NCI-H1092 treated with DMSO at 0.1 percent for 48 hours (cell line): ENCODE measurements at regions not wholly inside any gene's neighbourhood (a gene's known extent, or its start where the extent isn't known, plus 50 kb on each side); places are given as distances from the start of the nearest gene placed in this dataset.

ENCODE experiments used
- DNase-seq: peaks from one replicate; lab custom pipeline; 2025; lab: John Stamatoyannopoulos, UW

- DNase-seq, result no peak
Measured at GRCh38 chr17:79396696-79397095, 214.2 kb downstream of the RBFOX3 start.

GRCh38 chr17:79395545-79395944, 215.3 kb downstream of the RBFOX3 start:
- no peak for DNase-seq

GRCh38 chr17:79395066-79395465, 215.8 kb downstream of the RBFOX3 start:
- DNase-seq, result no peak

DNA sequence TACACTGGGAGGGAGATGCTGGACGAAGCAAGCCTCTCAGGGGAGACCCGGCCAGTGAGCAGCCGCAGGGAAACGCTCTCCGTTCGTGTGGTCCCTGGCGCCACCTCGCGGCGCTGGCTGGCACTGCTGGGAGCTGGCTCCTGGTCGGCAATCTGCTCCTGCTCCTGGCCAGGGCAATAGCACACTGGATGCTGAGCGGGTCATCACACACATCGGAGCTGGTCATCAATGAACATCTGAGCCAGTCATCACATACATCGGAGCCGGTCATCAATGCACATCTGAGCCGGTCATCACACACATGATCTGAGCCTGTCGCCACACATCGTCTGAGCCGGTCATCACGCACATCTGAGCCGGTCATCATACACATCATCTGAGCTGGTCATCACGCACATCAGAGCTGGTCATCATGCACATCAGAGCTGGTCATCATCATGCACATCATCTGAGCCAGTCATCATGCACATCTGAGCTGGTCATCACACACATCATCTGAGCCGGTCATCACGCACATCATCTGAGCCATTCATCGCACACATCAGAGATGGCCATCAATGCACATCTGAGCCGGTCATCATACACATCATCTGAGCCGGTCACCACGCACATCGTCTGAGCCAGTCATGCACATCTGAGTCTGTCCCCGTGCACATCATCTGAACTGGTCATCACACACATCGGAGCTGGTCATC, 217.3 kb downstream of the RBFOX3 start:
- peak; percentile 62 for DNase-seq

DNA sequence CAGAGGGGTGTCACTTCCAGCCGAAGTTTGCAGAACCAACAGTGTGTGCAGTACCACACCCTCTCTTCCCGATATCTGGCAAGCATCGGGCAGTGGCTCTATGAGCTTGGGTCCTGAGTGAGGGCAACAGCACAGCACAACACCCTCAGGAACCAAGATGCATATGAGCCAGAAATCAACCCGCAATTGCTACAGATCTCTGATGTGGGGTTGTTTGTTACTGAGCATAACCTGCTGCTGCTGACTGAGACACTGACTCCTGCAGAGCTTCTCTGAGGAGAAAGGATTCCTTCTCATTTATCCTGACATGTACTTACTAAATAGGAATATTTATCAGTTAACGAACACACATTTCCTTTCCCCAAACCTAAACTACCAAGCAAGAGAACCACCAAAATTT, 218.3 kb downstream of the RBFOX3 start:
- no peak for DNase-seq

DNA sequence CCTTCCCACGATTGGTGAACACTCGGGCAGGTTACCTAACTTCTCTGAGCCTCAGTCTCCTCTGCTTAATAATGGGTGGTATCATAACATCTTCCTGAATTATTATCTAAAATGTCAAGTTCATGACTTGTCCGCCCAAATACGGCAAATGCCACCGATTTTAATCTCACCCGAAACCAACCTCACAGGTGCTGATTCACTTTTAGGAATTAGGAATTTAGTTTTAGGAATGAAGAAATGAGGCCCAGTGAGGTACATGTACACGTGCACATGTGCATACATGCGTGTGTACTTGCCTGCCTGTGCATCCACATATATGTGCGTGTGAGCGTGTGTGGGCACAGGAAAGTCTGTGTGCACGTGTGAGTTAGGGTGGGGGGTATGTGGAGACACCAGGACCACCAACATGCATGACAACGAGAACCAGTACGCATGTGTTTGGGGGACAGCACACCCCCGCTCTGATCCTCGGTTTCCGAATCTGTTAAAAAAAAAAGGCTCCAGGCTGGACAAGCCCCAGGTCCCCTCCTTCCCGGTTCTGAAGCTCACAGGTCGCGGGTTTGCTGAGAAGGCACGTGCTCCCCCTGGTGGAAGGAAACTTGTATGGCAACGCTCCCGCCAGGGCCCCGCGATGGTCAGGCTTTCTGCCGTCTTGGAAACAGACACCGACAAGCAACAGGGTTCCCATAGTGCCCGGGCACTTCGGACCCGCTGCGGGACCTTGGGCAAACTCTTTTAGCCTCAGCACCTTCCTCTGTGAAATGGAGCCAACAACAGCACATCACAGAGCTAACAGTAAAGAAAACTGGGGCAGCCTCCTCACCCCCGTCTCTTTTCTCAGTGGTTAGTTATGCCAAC, 219.2 kb downstream of the RBFOX3 start:
- DNase-seq, result peak; percentile 67

DNA sequence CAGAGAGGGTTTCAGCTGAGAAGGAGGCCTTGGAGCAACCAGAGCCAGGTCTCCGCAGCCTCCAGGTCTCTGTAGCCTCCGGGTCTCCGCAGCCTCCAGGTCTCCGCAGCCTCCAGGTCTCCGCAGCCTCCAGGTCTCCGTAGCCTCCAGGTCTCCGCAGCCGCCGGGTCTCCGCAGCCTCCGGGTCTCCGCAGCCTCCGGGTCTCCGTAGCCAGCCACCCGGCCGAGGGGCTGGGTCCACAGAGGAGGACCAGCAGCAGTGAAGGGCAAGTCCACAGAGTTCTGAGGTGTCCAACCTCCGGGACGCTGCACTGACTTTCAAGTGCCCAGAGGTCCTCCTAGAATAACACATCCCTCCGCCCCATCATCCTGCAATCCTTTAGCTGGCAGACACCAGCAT, 221.0 kb downstream of the RBFOX3 start:
- DNase-seq, result no peak

- DNase-seq, result peak; percentile 52
Measured at GRCh38 chr17:79388556-79389295, 222.1 kb downstream of the RBFOX3 start.

GRCh38 chr17:79387783-79388182, 223.1 kb downstream of the RBFOX3 start:
- no peak for DNase-seq

- DNase-seq, result no peak
Measured at GRCh38 chr17:79385962-79386563, 224.8 kb downstream of the RBFOX3 start.

GRCh38 chr17:79382313-79382712, 228.5 kb downstream of the RBFOX3 start:
- no peak for DNase-seq

- no peak for DNase-seq
Measured at GRCh38 chr17:79379700-79380445, 231.0 kb downstream of the RBFOX3 start.

- no peak for DNase-seq
Measured at GRCh38 chr17:79377230-79377786, 233.5 kb downstream of the RBFOX3 start.

DNA sequence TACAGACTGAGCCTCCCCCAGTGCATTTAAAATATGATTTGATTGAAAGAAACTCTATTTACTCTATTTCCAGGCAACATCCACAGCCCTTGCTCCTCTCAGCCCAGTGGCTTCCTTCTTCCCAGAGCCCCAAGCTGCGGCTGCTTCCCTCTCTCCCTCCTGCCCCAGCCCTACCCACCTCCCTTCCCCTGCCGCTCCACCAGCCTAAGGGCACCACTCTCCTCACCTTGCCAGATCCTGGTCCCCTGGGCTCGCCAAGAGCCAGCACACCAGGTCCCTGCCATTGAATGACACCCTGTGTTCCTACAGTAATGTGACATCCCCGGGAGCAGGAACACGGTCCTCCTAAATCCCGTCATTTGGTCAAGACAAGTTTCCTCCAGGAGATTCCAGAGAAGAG, 236.0 kb downstream of the RBFOX3 start:
- no peak for DNase-seq

DNA sequence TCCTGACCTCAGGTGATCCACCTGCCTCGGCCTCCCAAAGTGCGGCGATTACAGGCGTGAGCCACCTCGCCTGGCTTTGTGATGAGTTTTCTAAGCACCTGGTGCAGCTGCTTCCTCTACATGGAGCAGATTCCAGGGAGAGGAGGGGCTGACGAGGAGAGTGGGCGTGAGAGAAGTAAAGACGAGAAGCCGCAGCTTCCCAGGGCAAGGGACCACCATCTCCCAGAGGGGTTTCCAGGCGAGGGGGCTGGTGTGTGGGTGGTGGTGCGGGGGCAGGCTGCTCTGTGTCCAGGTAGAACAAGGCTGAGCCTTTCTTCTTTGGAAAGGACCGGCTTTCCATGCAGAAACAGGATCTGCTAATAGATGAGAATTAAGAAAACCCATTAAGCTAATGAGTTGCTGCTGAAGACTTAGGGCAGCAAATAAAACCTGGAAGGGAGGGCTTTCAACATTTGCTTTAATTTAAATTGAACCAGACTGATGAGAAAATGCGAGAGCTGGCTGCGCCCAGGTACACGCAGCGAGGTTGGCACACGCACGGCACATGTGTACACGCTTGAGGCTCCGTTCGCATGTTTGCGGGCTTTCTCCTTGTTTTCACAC, 236.7 kb downstream of the RBFOX3 start:
- DNase-seq, result no peak

GRCh38 chr17:79372470-79373238, 238.2 kb downstream of the RBFOX3 start:
- no peak for DNase-seq

DNA sequence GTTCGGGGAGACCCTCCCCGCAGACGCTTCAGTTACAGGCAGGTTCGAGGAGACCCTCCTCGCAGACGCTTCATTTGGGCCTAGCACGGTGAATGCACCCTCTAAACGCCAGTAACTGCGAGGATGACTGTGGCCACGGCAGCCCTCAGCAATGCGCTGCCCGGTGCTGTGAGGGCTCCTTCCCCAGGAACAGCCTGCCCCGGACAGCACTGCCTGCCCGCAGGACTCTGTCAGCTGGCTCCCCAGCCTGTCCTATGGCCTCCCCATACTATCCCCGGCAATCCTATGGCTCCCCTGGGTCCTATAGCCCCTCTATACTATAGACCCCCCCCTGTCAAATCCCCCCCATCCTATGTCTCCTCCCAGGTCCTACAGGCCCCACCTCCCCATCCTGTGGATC, 238.9 kb downstream of the RBFOX3 start:
- DNase-seq, result no peak

- no peak for DNase-seq
Measured at GRCh38 chr17:79370594-79370993, 240.3 kb downstream of the RBFOX3 start.

- DNase-seq, result no peak
Measured at GRCh38 chr17:79370126-79370525, 240.7 kb downstream of the RBFOX3 start.

GRCh38 chr17:79369532-79369931, 241.3 kb downstream of the RBFOX3 start:
- no peak for DNase-seq
